Body of pancreas (tissue), 4 donors: ENCODE measurements at regions not wholly inside any gene's neighbourhood (a gene's known extent, or its start where the extent isn't known, plus 50 kb on each side); places are given as distances from the start of the nearest gene placed in this dataset.

Experiments used
- CTCF ChIP-seq, 7 experiments: fragments of 450-650 bp in 4 of 7; fragments of 200-600 bp in 3 of 7; sonication (generic) in 3 of 7; IDR thresholded peaks; one replicate each; pipeline ENCODE4 v1.5.1; 2016 to 2019; ENCODE audit warnings: antibody characterized with exemption in 7 of 7
- POLR2A ChIP-seq, 3 donors: fragments of 450-650 bp; IDR thresholded peaks; one replicate each; pipeline ENCODE4 v1.6.1; 2016; ENCODE audit warnings: antibody characterized with exemption in 3 of 3, mild to moderate bottlenecking in 2 of 3

- TF ChIP-seq CTCF (IDR thresholded peaks at IDR 0.05): no peak
- TF ChIP-seq POLR2A (IDR thresholded peaks at IDR 0.05): no peak
Measured at GRCh38 chr1:222994511-222995235, 148.4 kb downstream of the TLR5 start.
